HCT116 (cell line): ENCODE measurements at regions not wholly inside any gene's neighbourhood (a gene's known extent, or its start where the extent isn't known, plus 50 kb on each side); places are given as distances from the start of the nearest gene placed in this dataset.

ENCODE experiments used
- ATAC-seq: fragments of 200-7000 bp; cut with Tn5 transposase; 2 replicates; pipeline ENCODE4 v1.9.1; 2020; ENCODE audit warnings: mild to moderate bottlenecking, moderate library complexity
- BruUV-seq: library from RNA; stranded (reverse); fragments of 400-500 nt; replicated peaks from 2 replicates; lab custom pipeline; 2021; lab: Mats Ljungman, UMichigan
- CTCF ChIA-PET: fragments of 300-600 bp; sonication (Branson Sonifier 250); formaldehyde crosslinking; loops from one replicate; lab custom pipeline; 2021; ENCODE audit warnings: antibody characterized with exemption; lab: Charles Lee
- POLR2A ChIA-PET: fragments of 300-600, 350-600 bp; sonication (Branson Sonifier 250); formaldehyde crosslinking; loops from one replicate; lab custom pipeline; 2021; ENCODE audit warnings: antibody characterized with exemption; lab: Charles Lee
- RAD21 ChIA-PET, 2 experiments: fragments of 300-600 bp; sonication (Branson Sonifier 250); formaldehyde crosslinking; loops; one replicate each; lab custom pipeline; 2023; ENCODE audit warnings: low total read pairs in 2 of 2; ENCODE audit not compliant: uncharacterized antibody in 2 of 2, unreplicated experiment in 2 of 2, low non-redundant PET in 1 of 2; lab: Charles Lee
- DNase-seq: peaks from one replicate; pipeline ENCODE4 v3.0.0-alpha.2; 2010; ENCODE audit warnings: low read depth, low spot score
- H2AFZ ChIP-seq: fragments of 200-600 bp; shearing (Covaris generic), sonication (generic); 2 replicates; pipeline ENCODE4 v1.6.1; 2017; ENCODE audit warnings: low read depth, mixed run types, mixed read lengths, antibody characterized with exemption, low read length; ENCODE audit not compliant: poor library complexity, severe bottlenecking
- H3K27ac ChIP-seq: 2 replicates; pipeline ENCODE4 v1.5.1; 2012; ENCODE audit warnings: low read depth, low read length
- H3K27me3 ChIP-seq: fragments of 200-600 bp; sonication (generic); 2 replicates; pipeline ENCODE4 v1.6.1; 2016; ENCODE audit warnings: mixed run types, low read length, mixed read lengths; ENCODE audit not compliant: insufficient read depth
- H3K36me3 ChIP-seq, 2 experiments: fragments of 200-500 bp in 1 of 2; fragments of 200-600 bp in 1 of 2; sonication (Bioruptor generic) in 1 of 2; sonication (generic) in 1 of 2; 2 replicates each; pipeline versions ENCODE4 v1.5.1 to v1.6.1; 2014 to 2016; ENCODE audit warnings: low read length in 2 of 2, inconsistent platforms in 1 of 2, mixed read lengths in 1 of 2, mixed run types in 1 of 2; ENCODE audit not compliant: insufficient read depth in 2 of 2, control insufficient read depth in 1 of 2
- H3K4me1 ChIP-seq, 2 experiments: fragments of 200-600 bp in 1 of 2; sonication (generic) in 1 of 2; 2 replicates each; pipeline versions ENCODE4 v1.5.1 to v1.6.1; 2012 to 2017; ENCODE audit warnings: low read length in 2 of 2, inconsistent platforms in 1 of 2, mild to moderate bottlenecking in 1 of 2, mixed read lengths in 1 of 2, mixed run types in 1 of 2, moderate library complexity in 1 of 2; ENCODE audit not compliant: insufficient read depth in 2 of 2, control insufficient read depth in 1 of 2
- H3K4me2 ChIP-seq: fragments of 200-600 bp; sonication (generic); 2 replicates; pipeline ENCODE4 v1.6.1; 2017; ENCODE audit warnings: mixed run types, low read length, mixed read lengths
- H3K4me3 ChIP-seq, 2 experiments: fragments of 200-600 bp in 1 of 2; sonication (generic) in 1 of 2; replicated peaks in 1 of 2; 2 replicates each; pipeline ENCODE4 v1.5.1; 2011 to 2016; ENCODE audit warnings: low read length in 2 of 2, control low read depth in 1 of 2, low read depth in 1 of 2, mild to moderate bottlenecking in 1 of 2, mixed read lengths in 1 of 2, mixed run types in 1 of 2
- H3K79me2 ChIP-seq: fragments of 200-600 bp; sonication (generic); 2 replicates; pipeline ENCODE4 v1.6.1; 2017; ENCODE audit warnings: mild to moderate bottlenecking, mixed run types, low read length, moderate library complexity, mixed read lengths; ENCODE audit not compliant: insufficient read depth
- H3K9ac ChIP-seq: fragments of 200-600 bp; sonication (generic); 2 replicates; pipeline ENCODE4 v1.6.1; 2016; ENCODE audit warnings: low read length, mixed read lengths
- H3K9me2 ChIP-seq: fragments of 200-600 bp; sonication (generic), shearing (Covaris generic); 2 replicates; pipeline ENCODE4 v1.6.1; 2017; ENCODE audit warnings: mixed run types, mild to moderate bottlenecking, moderate library complexity; ENCODE audit not compliant: insufficient read depth
- H3K9me3 ChIP-seq, 2 experiments: fragments of 200-500 bp in 1 of 2; fragments of 200-600 bp in 1 of 2; sonication (Bioruptor generic) in 1 of 2; sonication (generic) in 1 of 2; 2 replicates each; pipeline ENCODE4 v1.6.1; 2014 to 2017; ENCODE audit warnings: low read length in 2 of 2, mixed read lengths in 2 of 2, inconsistent platforms in 1 of 2, low read depth in 1 of 2, mild to moderate bottlenecking in 1 of 2, mixed run types in 1 of 2, moderate library complexity in 1 of 2; ENCODE audit not compliant: control insufficient read depth in 1 of 2, insufficient read depth in 1 of 2
- H4K20me1 ChIP-seq: fragments of 200-600 bp; sonication (generic), shearing (Covaris generic); 2 replicates; pipeline ENCODE4 v1.6.1; 2017; ENCODE audit warnings: mixed run types, mild to moderate bottlenecking, moderate library complexity; ENCODE audit not compliant: insufficient read depth
- CBX3 ChIP-seq: IDR thresholded peaks from 2 replicates; pipeline ENCODE4 v1.6.1; 2012; ENCODE audit warnings: low read depth
- CEBPB ChIP-seq: IDR thresholded peaks from 2 replicates; pipeline ENCODE4 v1.6.1; 2012; ENCODE audit warnings: low read depth
- EGR1 ChIP-seq: IDR thresholded peaks from 2 replicates; pipeline ENCODE4 v1.6.1; 2012; ENCODE audit warnings: low read depth
- ELF1 ChIP-seq: IDR thresholded peaks from 2 replicates; pipeline ENCODE4 v1.6.1; 2012; ENCODE audit warnings: low read depth, borderline replicate concordance
- EZH2 ChIP-seq: fragments of 200-600 bp; sonication (generic); IDR thresholded peaks from 2 replicates; pipeline ENCODE4 v1.6.1; 2017; ENCODE audit warnings: antibody characterized with exemption, mixed run types
- EZH2phosphoT487 ChIP-seq: fragments of 200-600 bp; IDR thresholded peaks from 2 replicates; pipeline ENCODE4 v1.6.1; 2018; ENCODE audit warnings: antibody characterized with exemption, borderline replicate concordance
- FOSL1 ChIP-seq: IDR thresholded peaks from 2 replicates; pipeline ENCODE4 v1.6.1; 2012; ENCODE audit warnings: low read depth
- JUND ChIP-seq: IDR thresholded peaks from 2 replicates; pipeline ENCODE4 v1.6.1; 2012
- POLR2A ChIP-seq: IDR thresholded peaks from 2 replicates; pipeline ENCODE4 v1.7.0; 2011; ENCODE audit warnings: borderline replicate concordance; ENCODE audit not compliant: insufficient read depth, insufficient read length; ENCODE audit errors: extremely low read depth
- POLR2AphosphoS5 ChIP-seq: IDR thresholded peaks from 2 replicates; pipeline ENCODE4 v1.6.1; 2011; ENCODE audit warnings: mild to moderate bottlenecking, low read depth, low read length, moderate library complexity
- SIN3A ChIP-seq: IDR thresholded peaks from 2 replicates; pipeline ENCODE4 v1.6.1; 2012; ENCODE audit warnings: low read depth
- SP1 ChIP-seq: IDR thresholded peaks from 2 replicates; pipeline ENCODE4 v1.6.1; 2012; ENCODE audit warnings: low read depth
- SRF ChIP-seq: IDR thresholded peaks from 2 replicates; pipeline ENCODE4 v1.6.1; 2012; ENCODE audit warnings: low read depth
- TCF7L2 ChIP-seq: IDR thresholded peaks from 2 replicates; pipeline ENCODE4 v1.7.0; 2011; ENCODE audit warnings: borderline replicate concordance, inconsistent platforms; ENCODE audit not compliant: insufficient read depth, insufficient read length; ENCODE audit errors: extremely low read depth
- ZFX ChIP-seq: fragments of 450-650 bp; IDR thresholded peaks from 2 replicates; pipeline ENCODE4 v1.6.1; 2017
- ZNF274 ChIP-seq: fragments of 200-500 bp; sonication (Bioruptor generic); IDR thresholded peaks from 2 replicates; pipeline ENCODE4 v1.6.1; 2014; ENCODE audit warnings: mild to moderate bottlenecking, low read depth, low read length, inconsistent platforms
- intact Hi-C: fragments of 100-400 bp; cut with micrococcal nuclease; formaldehyde crosslinking; loops from 2 replicates; pipeline ENCODE4 v1.10.0; 2022
- TF ChIP-seq, protein P1 (sequence below): IDR thresholded peaks from 2 replicates; pipeline ENCODE4 v1.6.1; 2012
- TF ChIP-seq, protein P2 (sequence below), 3 experiments: fragments of 200-600 bp in 1 of 3; sonication (generic) in 1 of 3; IDR thresholded peaks in 2 of 3; conservative IDR thresholded peaks in 1 of 3; 2 replicates each; pipeline ENCODE4 v1.5.1; 2012 to 2017; ENCODE audit warnings: low read depth in 2 of 3, low read length in 2 of 3, antibody characterized with exemption in 1 of 3, borderline replicate concordance in 1 of 3, control low read depth in 1 of 3, mild to moderate bottlenecking in 1 of 3, mixed read lengths in 1 of 3, mixed run types in 1 of 3, moderate library complexity in 1 of 3; ENCODE audit not compliant: insufficient read depth in 1 of 3
- TF ChIP-seq, protein P3 (sequence below): IDR thresholded peaks from 2 replicates; pipeline ENCODE4 v1.6.1; 2012

DNA sequence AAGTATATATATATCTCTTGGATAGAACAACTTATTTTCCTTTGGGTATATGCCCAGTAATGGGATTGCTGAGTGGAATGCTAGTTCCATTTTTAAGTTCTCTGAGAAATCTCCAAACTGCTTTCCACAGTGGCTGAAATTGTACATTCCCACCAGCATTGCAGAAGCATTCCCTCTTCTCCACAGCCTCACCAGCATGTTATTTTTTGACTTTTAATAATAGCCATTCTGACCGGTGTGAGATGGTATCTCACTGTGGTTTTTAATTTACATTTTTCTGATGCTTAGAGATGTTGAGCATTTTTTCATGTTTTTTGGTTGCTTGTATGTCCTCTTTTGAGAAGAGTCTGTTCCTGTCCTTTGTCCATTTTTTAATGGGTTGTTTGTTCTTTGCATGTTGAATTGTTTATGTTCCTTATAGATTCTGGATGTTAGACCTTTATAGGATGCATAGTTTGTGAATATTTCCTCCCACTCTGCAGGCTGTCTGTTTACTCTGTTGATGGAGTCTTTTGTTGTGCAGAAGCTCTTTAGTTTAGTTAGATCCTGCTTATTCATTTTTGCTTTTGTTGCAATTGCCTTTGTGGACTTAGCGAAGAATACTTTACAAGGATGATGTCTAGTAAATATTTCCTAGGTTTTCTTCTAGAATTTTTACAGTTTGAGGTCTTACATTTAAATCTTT, 82.7 kb upstream of the NR2F2 start:
- TF ChIP-seq ZNF274 = no peak
- Histone ChIP-seq H3K9me2 (no peaks in the 10 kb centered on the region), H2AFZ (no peak overlapping the region), H3K27me3 (no peaks in the 10 kb centered on the region), H3K79me2 (no peaks in the 10 kb centered on the region), H3K4me2 (no peak overlapping the region), H3K4me1 (peaks cover 12 to 21% of the 10 kb centered on the region in 2 experiments), H3K9me3 (no peaks in the 10 kb centered on the region), H3K4me3 (no peak overlapping the region), H3K36me3 (no peaks in the 10 kb centered on the region; a peak in 1 of 4 replicates), H3K27ac (no peak overlapping the region), H3K9ac (no peak overlapping the region), H4K20me1 (no peaks in the 10 kb centered on the region)
- ChIA-PET CTCF (no interaction called here), RAD21 (no interaction called here), POLR2A (no interaction called here)
- ATAC-seq (no peak), DNase-seq (no peak)
- no TSS peak for BruUV-seq
- intact Hi-C loops = no loop called here

DNA sequence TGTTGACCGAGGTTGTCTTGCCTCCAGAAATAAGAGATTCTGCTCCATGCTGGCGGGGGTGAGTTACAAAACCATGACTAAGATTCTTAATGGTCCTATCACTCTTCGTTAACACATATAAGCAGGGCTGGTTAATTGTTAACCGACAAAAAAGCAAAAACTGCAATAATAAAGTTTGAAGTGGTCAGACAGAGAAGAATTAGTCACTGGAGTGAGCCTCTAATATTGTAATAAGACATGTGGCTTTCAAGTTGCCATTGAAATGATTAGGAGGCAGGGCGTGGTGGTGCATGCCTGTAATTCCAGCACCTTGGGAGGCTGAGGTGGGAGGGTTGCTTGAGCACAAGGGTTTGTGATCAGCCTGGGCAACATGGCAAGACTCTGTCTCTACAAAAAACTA, 78.4 kb upstream of the NR2F2 start:
- Histone ChIP-seq H3K36me3 (no peaks in the 10 kb centered on the region; a peak in 1 of 4 replicates), H3K4me1 (peaks cover 17 to 42% of the 10 kb centered on the region in 2 experiments), H3K9me3 (no peaks in the 10 kb centered on the region), H3K27me3 (no peaks in the 10 kb centered on the region), H3K4me2 (peak overlapping the region; percentile 46), H2AFZ (no peak overlapping the region), H3K4me3 (no peak overlapping the region), H3K79me2 (no peaks in the 10 kb centered on the region), H3K9ac (0 out of 2 replicates have a peak overlapping the region, but pooled peaks have one; percentile 15), H3K9me2 (no peaks in the 10 kb centered on the region), H4K20me1 (no peaks in the 10 kb centered on the region), H3K27ac (peak overlapping the region; percentile 37; the same call in 1 of the 2 replicates)
- CTCF ChIA-PET = no interaction called here
- intact Hi-C loops = no loop called here
- RAD21 ChIA-PET = no interaction called here
- peak; percentile 71 for DNase-seq
- ATAC-seq = peak; percentile 90
- POLR2A ChIA-PET = no interaction called here
- BruUV-seq = no TSS peak
- TF ChIP-seq, protein P1, sequence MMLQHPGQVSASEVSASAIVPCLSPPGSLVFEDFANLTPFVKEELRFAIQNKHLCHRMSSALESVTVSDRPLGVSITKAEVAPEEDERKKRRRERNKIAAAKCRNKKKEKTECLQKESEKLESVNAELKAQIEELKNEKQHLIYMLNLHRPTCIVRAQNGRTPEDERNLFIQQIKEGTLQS = no peak
- TF ChIP-seq ZFX (no peak), EGR1 (peak; percentile 37; the same call in 1 of the 2 replicates), CEBPB (peak; percentile 65; the same call in 1 of the 2 replicates), EZH2phosphoT487 (no peak), ELF1 (no peak), TCF7L2 (no peak), POLR2AphosphoS5 (no peak), SP1 (peak; percentile 70), JUND (peak; percentile 73), POLR2A (no peak), EZH2 (no peak), CBX3 (peak; percentile 12; the same call in 1 of the 2 replicates), ZNF274 (no peak), FOSL1 (peak; percentile 67; the same call in 1 of the 2 replicates), SRF (no peak), SIN3A (no peak; the same call in 1 of the 2 replicates)
- TF ChIP-seq, protein P2, sequence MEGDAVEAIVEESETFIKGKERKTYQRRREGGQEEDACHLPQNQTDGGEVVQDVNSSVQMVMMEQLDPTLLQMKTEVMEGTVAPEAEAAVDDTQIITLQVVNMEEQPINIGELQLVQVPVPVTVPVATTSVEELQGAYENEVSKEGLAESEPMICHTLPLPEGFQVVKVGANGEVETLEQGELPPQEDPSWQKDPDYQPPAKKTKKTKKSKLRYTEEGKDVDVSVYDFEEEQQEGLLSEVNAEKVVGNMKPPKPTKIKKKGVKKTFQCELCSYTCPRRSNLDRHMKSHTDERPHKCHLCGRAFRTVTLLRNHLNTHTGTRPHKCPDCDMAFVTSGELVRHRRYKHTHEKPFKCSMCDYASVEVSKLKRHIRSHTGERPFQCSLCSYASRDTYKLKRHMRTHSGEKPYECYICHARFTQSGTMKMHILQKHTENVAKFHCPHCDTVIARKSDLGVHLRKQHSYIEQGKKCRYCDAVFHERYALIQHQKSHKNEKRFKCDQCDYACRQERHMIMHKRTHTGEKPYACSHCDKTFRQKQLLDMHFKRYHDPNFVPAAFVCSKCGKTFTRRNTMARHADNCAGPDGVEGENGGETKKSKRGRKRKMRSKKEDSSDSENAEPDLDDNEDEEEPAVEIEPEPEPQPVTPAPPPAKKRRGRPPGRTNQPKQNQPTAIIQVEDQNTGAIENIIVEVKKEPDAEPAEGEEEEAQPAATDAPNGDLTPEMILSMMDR (IDR thresholded peaks at IDR 0.05 in 2 of 3, conservative IDR thresholded peaks at IDR 0.05 in 1 of 3; ENCODE audit: borderline replicate concordance in 1 of 3, insufficient read depth in 1 of 3, low read depth in 2 of 3, low read length in 2 of 3) = no peak
- TF ChIP-seq, protein P3, sequence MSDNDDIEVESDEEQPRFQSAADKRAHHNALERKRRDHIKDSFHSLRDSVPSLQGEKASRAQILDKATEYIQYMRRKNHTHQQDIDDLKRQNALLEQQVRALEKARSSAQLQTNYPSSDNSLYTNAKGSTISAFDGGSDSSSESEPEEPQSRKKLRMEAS = peak; percentile 40; the same call in 1 of the 2 replicates
